T-helper 1 cell (primary cell): ENCODE measurements at regions not wholly inside any gene's neighbourhood (a gene's known extent, or its start where the extent isn't known, plus 50 kb on each side); places are given as distances from the start of the nearest gene placed in this dataset.

Source experiments
- DNase-seq, 5 donors: peaks; one replicate each; pipeline ENCODE4 v3.0.0-alpha.2; 2012 to 2020

GRCh38 chr14:42149609-42150261 is 543.1 kb downstream of the LRFN5 start:
- no peak for DNase-seq

GRCh38 chr14:42145766-42146165 is 539.1 kb downstream of the LRFN5 start:
- DNase-seq = no peak

GRCh38 chr14:42143114-42143513 is 536.4 kb downstream of the LRFN5 start:
- DNase-seq = no peak

- no peak for DNase-seq
These were observed 534.7 kb downstream of the LRFN5 start for GRCh38 chr14:42141328-42141727.

GRCh38 chr14:42140831-42141279 is 534.2 kb downstream of the LRFN5 start:
- no peak for DNase-seq

- DNase-seq = no peak
These were observed 533.3 kb downstream of the LRFN5 start for GRCh38 chr14:42140001-42140400.

GRCh38 chr14:42138406-42138805 is 531.7 kb downstream of the LRFN5 start:
- DNase-seq = no peak

- DNase-seq = no peak
These were observed 524.1 kb downstream of the LRFN5 start for GRCh38 chr14:42130815-42131214.

- DNase-seq = no peak
These were observed 516.9 kb downstream of the LRFN5 start for GRCh38 chr14:42123526-42123925.

- DNase-seq = no peak
These were observed 506.8 kb downstream of the LRFN5 start for GRCh38 chr14:42113358-42114069.

- DNase-seq = no peak
These were observed 505.4 kb downstream of the LRFN5 start for GRCh38 chr14:42112108-42112507.

- no peak for DNase-seq
These were observed 504.7 kb downstream of the LRFN5 start for GRCh38 chr14:42111355-42111754.

GRCh38 chr14:42110167-42110566 is 503.5 kb downstream of the LRFN5 start:
- no peak for DNase-seq

- DNase-seq = no peak
These were observed 488.5 kb downstream of the LRFN5 start for GRCh38 chr14:42095155-42095554.

- no peak for DNase-seq
These were observed 483.4 kb downstream of the LRFN5 start for GRCh38 chr14:42090122-42090521.

- no peak for DNase-seq
These were observed 473.2 kb downstream of the LRFN5 start for GRCh38 chr14:42079911-42080310.

- no peak for DNase-seq
These were observed 471.7 kb downstream of the LRFN5 start for GRCh38 chr14:42078345-42078744.

GRCh38 chr14:42070031-42070430 is 463.4 kb downstream of the LRFN5 start:
- no peak for DNase-seq

GRCh38 chr14:42057111-42057510 is 450.4 kb downstream of the LRFN5 start:
- DNase-seq = no peak

GRCh38 chr14:42047421-42048055 is 440.9 kb downstream of the LRFN5 start:
- no peak for DNase-seq

- DNase-seq = no peak
These were observed 438.7 kb downstream of the LRFN5 start for GRCh38 chr14:42045383-42045782.

GRCh38 chr14:42028607-42029006 is 421.9 kb downstream of the LRFN5 start:
- DNase-seq = no peak

- DNase-seq = no peak
These were observed 420.6 kb downstream of the LRFN5 start for GRCh38 chr14:42027271-42027670.

GRCh38 chr14:42023452-42023851 is 416.8 kb downstream of the LRFN5 start:
- no peak for DNase-seq
